Neural progenitor cell (in vitro differentiated cells): ENCODE measurements at regions not wholly inside any gene's neighbourhood (a gene's known extent, or its start where the extent isn't known, plus 50 kb on each side); places are given as distances from the start of the nearest gene placed in this dataset.
A peak's percentile ranks its signal among the peaks of the same experiment; 100 is the strongest.

Experiments
- DNase-seq: peaks from one replicate; pipeline ENCODE4 v3.0.0-alpha.2; 2016; ENCODE audit warnings: low spot score
- H2AFZ ChIP-seq: fragments of 200-600 bp; sonication (generic); replicated peaks from 2 replicates; pipeline ENCODE4 v1.6.1; 2016; ENCODE audit warnings: antibody characterized with exemption
- H3F3A ChIP-seq: fragments of 200-600 bp; sonication (generic); 2 replicates; pipeline ENCODE4 v1.6.1; 2016; ENCODE audit warnings: antibody characterized with exemption, low read depth
- H3K27ac ChIP-seq: fragments of 200-600 bp; sonication (generic); 2 replicates; pipeline ENCODE4 v1.5.1; 2016; ENCODE audit warnings: mild to moderate bottlenecking
- H3K27me3 ChIP-seq: fragments of 200-600 bp; sonication (generic); 2 replicates; pipeline ENCODE4 v1.6.1; 2016; ENCODE audit warnings: mild to moderate bottlenecking, moderate library complexity
- H3K36me3 ChIP-seq: fragments of 200-600 bp; sonication (generic); 2 replicates; pipeline ENCODE4 v1.5.1; 2016
- H3K4me1 ChIP-seq: fragments of 200-600 bp; sonication (generic); 2 replicates; pipeline ENCODE4 v1.6.1; 2016; ENCODE audit warnings: mixed run types
- H3K4me2 ChIP-seq: fragments of 200-600 bp; sonication (generic); 2 replicates; pipeline ENCODE4 v1.6.1; 2016
- H3K4me3 ChIP-seq: fragments of 200-600 bp; sonication (generic); 2 replicates; pipeline ENCODE4 v1.5.1; 2016
- H3K79me2 ChIP-seq: fragments of 200-600 bp; sonication (generic); 2 replicates; pipeline ENCODE4 v1.6.1; 2016; ENCODE audit warnings: low read depth
- H3K9ac ChIP-seq: fragments of 200-600 bp; sonication (generic); 2 replicates; pipeline ENCODE4 v1.6.1; 2016
- H3K9me3 ChIP-seq: fragments of 200-600 bp; sonication (generic); 2 replicates; pipeline ENCODE4 v1.5.1; 2016; ENCODE audit warnings: low read depth
- H4K20me1 ChIP-seq: fragments of 200-600 bp; sonication (generic); 2 replicates; pipeline ENCODE4 v1.6.1; 2016; ENCODE audit warnings: low read depth
- H3K27ac Mint-ChIP-seq: 3 replicates; pipeline ENCODE4 v1.8.0; 2021; ENCODE audit warnings: mixed read lengths
- H3K27me3 Mint-ChIP-seq: 2 replicates; pipeline ENCODE4 v1.8.0; 2022; ENCODE audit warnings: low read depth, mild to moderate bottlenecking, inconsistent platforms, moderate library complexity, mixed read lengths; ENCODE audit not compliant: insufficient read depth
- H3K36me3 Mint-ChIP-seq: 3 replicates; pipeline ENCODE4 v1.8.0; 2021; ENCODE audit warnings: mixed read lengths
- H3K4me1 Mint-ChIP-seq: 3 replicates; pipeline ENCODE4 v1.8.0; 2021; ENCODE audit warnings: mixed read lengths
- H3K4me3 Mint-ChIP-seq: 3 replicates; pipeline ENCODE4 v1.8.0; 2021; ENCODE audit warnings: mild to moderate bottlenecking, moderate library complexity, mixed read lengths
- H3K9me3 Mint-ChIP-seq: 3 replicates; pipeline ENCODE4 v1.8.0; 2020; ENCODE audit warnings: mixed read lengths
- CTCF ChIP-seq: fragments of 200-600 bp; sonication (generic); IDR thresholded peaks from 2 replicates; pipeline ENCODE4 v1.5.1; 2017; ENCODE audit warnings: antibody characterized with exemption, mild to moderate bottlenecking
- EZH2 ChIP-seq: fragments of 200-600 bp; sonication (generic); IDR thresholded peaks from 2 replicates; pipeline ENCODE4 v1.6.1; 2017; ENCODE audit warnings: antibody characterized with exemption, mild to moderate bottlenecking, moderate library complexity
- EZH2phosphoT487 ChIP-seq: fragments of 200-600 bp; sonication (generic); IDR thresholded peaks from 2 replicates; pipeline ENCODE4 v1.6.1; 2017; ENCODE audit warnings: antibody characterized with exemption

GRCh38 chr7:81111781-81112540, 193.1 kb upstream of the SEMA3C start:
- no peaks in the 10 kb centered on the region for H3K9me3 Mint-ChIP-seq
- no peaks in the 10 kb centered on the region for H3K79me2 ChIP-seq
- no peaks in the 10 kb centered on the region for H3K9me3 ChIP-seq
- peak overlapping the region; percentile 20 for H2AFZ ChIP-seq
- no peaks in the 10 kb centered on the region for H3K36me3 Mint-ChIP-seq
- H3K27ac ChIP-seq, result no peak overlapping the region
- no peaks in the 10 kb centered on the region for H4K20me1 ChIP-seq
- H3K27me3 ChIP-seq, result no peaks in the 10 kb centered on the region
- H3K27me3 Mint-ChIP-seq, result no peaks in the 10 kb centered on the region
- H3K4me1 ChIP-seq, result no peaks in the 10 kb centered on the region
- no peak for DNase-seq
- no peak overlapping the region for H3K4me3 Mint-ChIP-seq
- no peak overlapping the region for H3K4me2 ChIP-seq
- H3K9ac ChIP-seq, result no peak overlapping the region
- TF ChIP-seq EZH2phosphoT487, result no peak
- no peak for TF ChIP-seq CTCF
- TF ChIP-seq EZH2, result no peak
- H3K4me3 ChIP-seq, result no peak overlapping the region
- peak overlapping the region; percentile 89 for H3K27ac Mint-ChIP-seq
- peaks cover 24% of the 10 kb centered on the region for H3K4me1 Mint-ChIP-seq
- H3K36me3 ChIP-seq, result no peaks in the 10 kb centered on the region
- no peaks in the 10 kb centered on the region for H3F3A ChIP-seq

- H3K4me2 ChIP-seq, result no peak overlapping the region
- H4K20me1 ChIP-seq, result no peaks in the 10 kb centered on the region
- no peak for TF ChIP-seq EZH2
- no peaks in the 10 kb centered on the region for H3F3A ChIP-seq
- H3K4me1 Mint-ChIP-seq, result peaks cover 24% of the 10 kb centered on the region
- H3K4me3 ChIP-seq, result no peak overlapping the region
- H3K79me2 ChIP-seq, result no peaks in the 10 kb centered on the region
- H3K27me3 Mint-ChIP-seq, result no peaks in the 10 kb centered on the region
- H3K27ac ChIP-seq, result no peak overlapping the region
- no peaks in the 10 kb centered on the region for H3K36me3 Mint-ChIP-seq
- peak overlapping the region; percentile 42 for H3K27ac Mint-ChIP-seq
- H3K9ac ChIP-seq, result no peak overlapping the region
- H3K4me3 Mint-ChIP-seq, result no peak overlapping the region
- no peaks in the 10 kb centered on the region for H3K4me1 ChIP-seq
- no peaks in the 10 kb centered on the region for H3K36me3 ChIP-seq
- H3K9me3 ChIP-seq, result no peaks in the 10 kb centered on the region
- no peak overlapping the region for H2AFZ ChIP-seq
- DNase-seq, result no peak
- no peaks in the 10 kb centered on the region for H3K27me3 ChIP-seq
- H3K9me3 Mint-ChIP-seq, result no peaks in the 10 kb centered on the region
Observed at GRCh38 chr7:81111358-81111757, 192.5 kb upstream of the SEMA3C start.

- H3K9ac ChIP-seq, result no peak overlapping the region
- no peaks in the 10 kb centered on the region for H3K36me3 ChIP-seq
- H3K36me3 Mint-ChIP-seq, result no peaks in the 10 kb centered on the region
- no peaks in the 10 kb centered on the region for H3K4me1 ChIP-seq
- peaks cover 24% of the 10 kb centered on the region for H3K4me1 Mint-ChIP-seq
- H3K4me3 ChIP-seq, result no peak overlapping the region
- no peak overlapping the region for H3K4me3 Mint-ChIP-seq
- H3K4me2 ChIP-seq, result no peak overlapping the region
- TF ChIP-seq CTCF, result no peak
- no peak for TF ChIP-seq EZH2
- no peak for TF ChIP-seq EZH2phosphoT487
- no peaks in the 10 kb centered on the region for H3K79me2 ChIP-seq
- no peak overlapping the region for H3K27ac ChIP-seq
- H3K9me3 ChIP-seq, result no peaks in the 10 kb centered on the region
- no peaks in the 10 kb centered on the region for H3K27me3 ChIP-seq
- no peak overlapping the region for H3K27ac Mint-ChIP-seq
- H2AFZ ChIP-seq, result no peak overlapping the region
- H3K9me3 Mint-ChIP-seq, result no peaks in the 10 kb centered on the region
- no peaks in the 10 kb centered on the region for H3K27me3 Mint-ChIP-seq
- no peaks in the 10 kb centered on the region for H4K20me1 ChIP-seq
- no peaks in the 10 kb centered on the region for H3F3A ChIP-seq
- no peak for DNase-seq
Observed at GRCh38 chr7:81110673-81111072, 191.8 kb upstream of the SEMA3C start.

- H3K27me3 ChIP-seq, result no peaks in the 10 kb centered on the region
Observed at GRCh38 chr7:81098213-81098612, 179.4 kb upstream of the SEMA3C start.

More at GRCh38 chr7:81098213-81098612, 179.4 kb upstream of the SEMA3C start:
- no peaks in the 10 kb centered on the region for H3K9me3 ChIP-seq
- no peaks in the 10 kb centered on the region for H3K36me3 ChIP-seq
- H3K27ac ChIP-seq, result no peak overlapping the region
- peaks cover 2% of the 10 kb centered on the region for H3K9me3 Mint-ChIP-seq
- no peaks in the 10 kb centered on the region for H3F3A ChIP-seq
- H4K20me1 ChIP-seq, result no peaks in the 10 kb centered on the region
- no peak overlapping the region for H3K27ac Mint-ChIP-seq
- no peaks in the 10 kb centered on the region for H3K79me2 ChIP-seq
- no peak overlapping the region for H3K4me2 ChIP-seq
- H3K4me3 ChIP-seq, result no peak overlapping the region
- no peaks in the 10 kb centered on the region for H3K27me3 Mint-ChIP-seq
- no peaks in the 10 kb centered on the region for H3K4me1 Mint-ChIP-seq
- no peak overlapping the region for H3K9ac ChIP-seq
- H2AFZ ChIP-seq, result no peak overlapping the region
- no peak for DNase-seq
- H3K4me3 Mint-ChIP-seq, result no peak overlapping the region
- H3K36me3 Mint-ChIP-seq, result no peaks in the 10 kb centered on the region
- no peaks in the 10 kb centered on the region for H3K4me1 ChIP-seq
- no peak for TF ChIP-seq EZH2phosphoT487
- no peak for TF ChIP-seq EZH2
- TF ChIP-seq CTCF, result no peak
